H9 (cell line): ENCODE measurements at regions not wholly inside any gene's neighbourhood (a gene's known extent, or its start where the extent isn't known, plus 50 kb on each side); places are given as distances from the start of the nearest gene placed in this dataset.

Experiments
- DNase-seq: peaks from one replicate; pipeline ENCODE4 v3.0.0-alpha.2; 2017
- H2AFZ ChIP-seq: one replicate; pipeline ENCODE4 v1.6.1; 2013; ENCODE audit warnings: mild to moderate bottlenecking, low read length, control low read depth, moderate library complexity
- H2AK5ac ChIP-seq: 2 replicates; pipeline ENCODE4 v1.6.1; 2013; ENCODE audit warnings: low read length, control low read depth, mixed read lengths; ENCODE audit not compliant: insufficient read length
- H2BK120ac ChIP-seq: one replicate; pipeline ENCODE4 v1.6.1; 2013; ENCODE audit warnings: low read depth, mild to moderate bottlenecking, low read length, control low read depth, inconsistent platforms; ENCODE audit not compliant: poor library complexity, severe bottlenecking
- H2BK12ac ChIP-seq: 2 replicates; pipeline ENCODE4 v1.6.1; 2013; ENCODE audit warnings: low read length, control low read depth, mixed read lengths, low read depth; ENCODE audit not compliant: insufficient read length
- H2BK15ac ChIP-seq: 2 replicates; pipeline ENCODE4 v1.6.1; 2013; ENCODE audit warnings: low read depth, low read length, control low read depth
- H2BK20ac ChIP-seq: one replicate; pipeline ENCODE4 v1.6.1; 2013; ENCODE audit warnings: low read depth, mild to moderate bottlenecking, low read length, control low read depth, inconsistent platforms; ENCODE audit not compliant: poor library complexity, severe bottlenecking
- H2BK5ac ChIP-seq: 2 replicates; pipeline ENCODE4 v1.6.1; 2013; ENCODE audit warnings: low read length, control low read depth, mixed read lengths; ENCODE audit not compliant: insufficient read length
- H3K14ac ChIP-seq: 2 replicates; pipeline ENCODE4 v1.6.1; 2013; ENCODE audit warnings: low read length, control low read depth; ENCODE audit not compliant: insufficient read depth
- H3K18ac ChIP-seq: 2 replicates; pipeline ENCODE4 v1.6.1; 2013; ENCODE audit warnings: low read depth, mild to moderate bottlenecking, mixed read lengths, low read length, control low read depth; ENCODE audit not compliant: insufficient read length
- H3K23ac ChIP-seq: 2 replicates; pipeline ENCODE4 v1.6.1; 2013; ENCODE audit warnings: low read length, control low read depth, mixed read lengths, low read depth; ENCODE audit not compliant: insufficient read length
- H3K23me2 ChIP-seq: 2 replicates; pipeline ENCODE4 v1.6.1; 2013; ENCODE audit warnings: low read depth, mild to moderate bottlenecking, mixed read lengths, low read length, control low read depth; ENCODE audit not compliant: insufficient read length, poor library complexity, severe bottlenecking
- H3K27ac ChIP-seq: 2 replicates; pipeline ENCODE4 v1.5.1; 2013; ENCODE audit warnings: low read length, control low read depth, mixed read lengths, low read depth; ENCODE audit not compliant: insufficient read length
- H3K27me3 ChIP-seq: 2 replicates; pipeline ENCODE4 v1.6.1; 2013; ENCODE audit warnings: low read length, control low read depth, inconsistent platforms; ENCODE audit not compliant: insufficient read depth
- H3K4ac ChIP-seq: 2 replicates; pipeline ENCODE4 v1.6.1; 2013; ENCODE audit warnings: low read depth, mild to moderate bottlenecking, control low read depth, inconsistent platforms, low read length, moderate library complexity
- H3K4me1 ChIP-seq: 2 replicates; pipeline ENCODE4 v1.6.1; 2013; ENCODE audit warnings: low read length, control low read depth, inconsistent platforms; ENCODE audit not compliant: insufficient read depth
- H3K4me2 ChIP-seq: 2 replicates; pipeline ENCODE4 v1.6.1; 2013; ENCODE audit warnings: low read length, control low read depth, mixed read lengths; ENCODE audit not compliant: insufficient read length, insufficient read depth
- H3K56ac ChIP-seq: 2 replicates; pipeline ENCODE4 v1.6.1; 2013; ENCODE audit warnings: low read depth, mild to moderate bottlenecking, mixed read lengths, low read length, control low read depth; ENCODE audit not compliant: insufficient read length
- H3K79me1 ChIP-seq: 2 replicates; pipeline ENCODE4 v1.6.1; 2013; ENCODE audit warnings: low read depth, mild to moderate bottlenecking, moderate library complexity, low read length, control low read depth, inconsistent platforms; ENCODE audit not compliant: insufficient read depth, poor library complexity, severe bottlenecking
- H3K79me2 ChIP-seq: 2 replicates; pipeline ENCODE4 v1.6.1; 2013; ENCODE audit warnings: low read length, control low read depth, inconsistent platforms; ENCODE audit not compliant: insufficient read depth
- H3K9ac ChIP-seq: 2 replicates; pipeline ENCODE4 v1.6.1; 2013; ENCODE audit warnings: low read length, control low read depth, mixed read lengths; ENCODE audit not compliant: insufficient read length; ENCODE audit errors: extremely low read depth
- H3K9me3 ChIP-seq: one replicate; pipeline ENCODE4 v1.6.1; 2013; ENCODE audit warnings: low read depth, low read length, inconsistent platforms; ENCODE audit not compliant: control insufficient read depth
- H3T11ph ChIP-seq: one replicate; pipeline ENCODE4 v1.6.1; 2013; ENCODE audit warnings: mild to moderate bottlenecking, low read length, control low read depth, inconsistent platforms
- H4K20me1 ChIP-seq: one replicate; pipeline ENCODE4 v1.6.1; 2013; ENCODE audit not compliant: control insufficient read depth, insufficient read length, insufficient read depth
- H4K5ac ChIP-seq: 2 replicates; pipeline ENCODE4 v1.6.1; 2013; ENCODE audit warnings: low read depth, mild to moderate bottlenecking, mixed read lengths, low read length, control low read depth; ENCODE audit not compliant: insufficient read length
- H4K8ac ChIP-seq: replicated peaks from 2 replicates; pipeline ENCODE4 v1.6.1; 2013; ENCODE audit warnings: low read length, control low read depth, mixed read lengths, low read depth; ENCODE audit not compliant: insufficient read length
- H4K91ac ChIP-seq: 2 replicates; pipeline ENCODE4 v1.6.1; 2013; ENCODE audit warnings: low read depth, mild to moderate bottlenecking, moderate library complexity, mixed read lengths, low read length, control low read depth; ENCODE audit not compliant: insufficient read length
- H3K27ac Mint-ChIP-seq, 3 experiments: 2 replicates in 2 of 3; 3 replicates in 1 of 3; pipeline ENCODE4 v1.8.0; 2020 to 2021; ENCODE audit warnings: mixed read lengths in 3 of 3, mild to moderate bottlenecking in 1 of 3, moderate library complexity in 1 of 3
- H3K27me3 Mint-ChIP-seq: 2 replicates; pipeline ENCODE4 v1.8.0; 2021; ENCODE audit warnings: low read depth, mild to moderate bottlenecking, moderate library complexity, mixed read lengths
- H3K36me3 Mint-ChIP-seq, 3 experiments: 2 replicates in 2 of 3; 3 replicates in 1 of 3; pipeline ENCODE4 v1.8.0; 2020 to 2021; ENCODE audit warnings: low read depth in 3 of 3, mixed read lengths in 3 of 3; ENCODE audit not compliant: insufficient read depth in 1 of 3
- H3K4me1 Mint-ChIP-seq, 2 experiments: 2 replicates each; pipeline ENCODE4 v1.8.0; 2020; ENCODE audit warnings: mixed read lengths in 2 of 2
- H3K4me3 Mint-ChIP-seq, 2 experiments: 2 replicates in 1 of 2; 3 replicates in 1 of 2; pipeline ENCODE4 v1.8.0; 2020 to 2021; ENCODE audit warnings: mild to moderate bottlenecking in 2 of 2, mixed read lengths in 2 of 2, moderate library complexity in 1 of 2
- H3K9me3 Mint-ChIP-seq, 2 experiments: 2 replicates in 1 of 2; 3 replicates in 1 of 2; pipeline ENCODE4 v1.8.0; 2020; ENCODE audit warnings: mild to moderate bottlenecking in 2 of 2, mixed read lengths in 2 of 2, moderate library complexity in 1 of 2
- WGBS: extraction: QIAGEN DNeasy Blood & Tissue Kit; methylation state at CpG from one replicate; pipeline ENCODE4 v1.1.7; 2013; ENCODE audit warnings: missing lambda C conversion rate, low lambda C conversion rate, mixed read lengths; ENCODE audit not compliant: insufficient read length; ENCODE audit errors: extremely low coverage; 5-methylcytosine and 5-hydroxymethylcytosine counted together
- TF ChIP-seq, protein P1 (sequence below): fragments of 200-600 bp; sonication (generic); conservative IDR thresholded peaks from 3 replicates; pipeline ENCODE4 v1.8.0; 2021; ENCODE audit warnings: antibody characterized with exemption, mild to moderate bottlenecking

DNA sequence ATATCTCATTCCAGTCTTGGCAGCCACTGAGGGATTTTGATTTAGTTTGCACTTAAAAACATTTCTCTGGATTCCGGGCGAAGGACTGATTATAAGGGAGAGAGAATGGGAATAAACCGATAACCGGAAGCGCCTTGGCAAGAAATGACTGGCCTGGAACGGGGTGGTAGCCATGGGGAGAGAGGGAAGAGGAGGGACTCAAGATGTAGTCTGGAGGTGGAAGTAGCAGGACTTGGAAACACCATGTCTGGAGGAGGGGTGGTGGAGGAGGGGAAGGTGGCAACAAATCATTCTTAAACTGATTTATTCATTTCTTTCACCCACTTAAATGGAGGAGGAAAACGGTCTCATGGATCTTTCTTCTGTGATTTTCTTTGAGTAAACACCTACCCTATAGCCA, 238.1 kb downstream of the REEP3 start:
- TF ChIP-seq, protein P1, sequence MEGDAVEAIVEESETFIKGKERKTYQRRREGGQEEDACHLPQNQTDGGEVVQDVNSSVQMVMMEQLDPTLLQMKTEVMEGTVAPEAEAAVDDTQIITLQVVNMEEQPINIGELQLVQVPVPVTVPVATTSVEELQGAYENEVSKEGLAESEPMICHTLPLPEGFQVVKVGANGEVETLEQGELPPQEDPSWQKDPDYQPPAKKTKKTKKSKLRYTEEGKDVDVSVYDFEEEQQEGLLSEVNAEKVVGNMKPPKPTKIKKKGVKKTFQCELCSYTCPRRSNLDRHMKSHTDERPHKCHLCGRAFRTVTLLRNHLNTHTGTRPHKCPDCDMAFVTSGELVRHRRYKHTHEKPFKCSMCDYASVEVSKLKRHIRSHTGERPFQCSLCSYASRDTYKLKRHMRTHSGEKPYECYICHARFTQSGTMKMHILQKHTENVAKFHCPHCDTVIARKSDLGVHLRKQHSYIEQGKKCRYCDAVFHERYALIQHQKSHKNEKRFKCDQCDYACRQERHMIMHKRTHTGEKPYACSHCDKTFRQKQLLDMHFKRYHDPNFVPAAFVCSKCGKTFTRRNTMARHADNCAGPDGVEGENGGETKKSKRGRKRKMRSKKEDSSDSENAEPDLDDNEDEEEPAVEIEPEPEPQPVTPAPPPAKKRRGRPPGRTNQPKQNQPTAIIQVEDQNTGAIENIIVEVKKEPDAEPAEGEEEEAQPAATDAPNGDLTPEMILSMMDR, result no peak
- Histone ChIP-seq H3K27ac (no peak overlapping the region), H3K79me2 (no peaks in the 10 kb centered on the region), H3K23ac (no peak overlapping the region), H3K4me2 (no peak overlapping the region), H4K5ac (no peak overlapping the region), H2BK5ac (no peak overlapping the region), H2BK20ac (no peak overlapping the region), H3K27me3 (no peaks in the 10 kb centered on the region), H4K8ac (no peak overlapping the region), H3K23me2 (no peaks in the 10 kb centered on the region), H3K18ac (no peak overlapping the region), H3K79me1 (no peaks in the 10 kb centered on the region), H3K56ac (no peak overlapping the region), H2AK5ac (no peak overlapping the region), H4K20me1 (no peaks in the 10 kb centered on the region), H3K9ac (no peak overlapping the region), H3K9me3 (no peaks in the 10 kb centered on the region), H2BK15ac (no peak overlapping the region), H3K4me1 (no peaks in the 10 kb centered on the region), H2AFZ (no peak overlapping the region), H4K91ac (no peak overlapping the region), H2BK120ac (no peak overlapping the region), H3T11ph (no peak overlapping the region), H3K4ac (no peak overlapping the region), H2BK12ac (no peak overlapping the region), H3K14ac (no peak overlapping the region)
- no peak overlapping the region for H3K27ac Mint-ChIP-seq
- no peaks in the 10 kb centered on the region for H3K9me3 Mint-ChIP-seq
- no peak for DNase-seq
- no CpG with 5 or more reads among the region's 7 CpGs for WGBS
- H3K36me3 Mint-ChIP-seq, result no peaks in the 10 kb centered on the region
- H3K4me3 Mint-ChIP-seq, result no peak overlapping the region
- H3K27me3 Mint-ChIP-seq, result no peaks in the 10 kb centered on the region
- H3K4me1 Mint-ChIP-seq, result no peaks in the 10 kb centered on the region
